ENCODE measurements at regions not wholly inside any gene's neighbourhood (a gene's known extent, or its start where the extent isn't known, plus 50 kb on each side); places are given as distances from the start of the nearest gene placed in this dataset.

DNA sequence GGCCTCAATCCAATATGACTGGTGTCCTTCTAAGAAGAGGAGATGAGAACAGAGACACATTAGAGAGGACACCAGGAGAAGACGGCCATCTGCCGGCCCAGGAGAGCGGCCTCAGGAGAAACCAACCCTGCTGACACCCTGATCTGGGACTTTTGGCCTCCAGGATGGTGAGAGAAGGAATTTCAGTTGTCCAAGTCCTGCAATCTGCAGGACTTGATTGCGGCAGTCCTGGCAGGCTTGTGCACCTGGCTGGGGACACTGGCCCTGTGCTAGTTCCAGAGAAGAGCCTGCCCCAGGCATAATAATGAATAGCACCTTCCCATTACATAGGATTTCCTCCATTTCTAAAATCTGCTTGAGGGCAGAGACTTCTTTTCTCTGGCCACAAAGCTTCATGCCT, 409.9 kb upstream of the SHH start:
- TF ChIP-seq POLR2A (IDR thresholded peaks at IDR 0.05; ENCODE audit: low read depth, low read length) (no peak), POLR2AphosphoS5 (IDR thresholded peaks at IDR 0.05; ENCODE audit: low read depth, low read length) (no peak)

All from GM12892 (cell line).